Breast epithelium (tissue), 4 donors: ENCODE measurements at regions not wholly inside any gene's neighbourhood (a gene's known extent, or its start where the extent isn't known, plus 50 kb on each side); places are given as distances from the start of the nearest gene placed in this dataset.

Experiments used
- DNase-seq, 2 donors: peaks; one replicate each; pipeline ENCODE4 v3.0.0-alpha.2; 2019; ENCODE audit warnings: low spot score in 2 of 2
- H3K27ac ChIP-seq, 2 donors: fragments of 200-600 bp; sonication (generic) in 1 of 2; one replicate each; pipeline ENCODE4 v1.5.1; 2016 to 2019; ENCODE audit warnings: mild to moderate bottlenecking in 1 of 2
- H3K27me3 ChIP-seq, 2 donors: fragments of 200-600 bp; sonication (generic) in 1 of 2; one replicate each; pipeline versions ENCODE4 v1.5.1 to v1.6.0; 2017 to 2019; ENCODE audit warnings: control low read depth in 1 of 2, mild to moderate bottlenecking in 1 of 2
- H3K36me3 ChIP-seq: fragments of 200-600 bp; one replicate; pipeline ENCODE4 v1.5.1; 2019
- H3K4me1 ChIP-seq, 2 donors: fragments of 200-600 bp; sonication (generic); one replicate each; pipeline ENCODE4 v1.5.1; 2016 to 2019; ENCODE audit warnings: control low read depth in 1 of 2
- H3K4me3 ChIP-seq, 3 donors: fragments of 200-600 bp; sonication (generic); 1 replicate in 2 of 3; 2 replicates in 1 of 3; pipeline ENCODE4 v1.5.1; 2016 to 2019; ENCODE audit warnings: mild to moderate bottlenecking in 3 of 3, moderate library complexity in 2 of 3
- H3K9me3 ChIP-seq, 2 donors: fragments of 200-600 bp; sonication (generic) in 1 of 2; one replicate each; pipeline ENCODE4 v1.5.1; 2016 to 2019; ENCODE audit warnings: control low read depth in 1 of 2
- POLR2A ChIP-seq: fragments of 450-650 bp; IDR thresholded peaks from one replicate; pipeline ENCODE4 v1.6.1; 2016; ENCODE audit warnings: antibody characterized with exemption, mild to moderate bottlenecking, moderate library complexity
- POLR2AphosphoS5 ChIP-seq, 3 donors: sonication (generic); formaldehyde crosslinking; IDR thresholded peaks; one replicate each; pipeline ENCODE4 v1.6.1; 2017; ENCODE audit warnings: antibody characterized with exemption in 3 of 3
- intact Hi-C: fragments of 100-400 bp; cut with DNase I; formaldehyde crosslinking; loops from one replicate; pipeline ENCODE4 v1.15.1; 2023; ENCODE audit warnings: low total_unique reads
- TF ChIP-seq, protein P1 (sequence below), 3 donors: fragments of 450-650 bp; IDR thresholded peaks; one replicate each; pipeline ENCODE4 v1.5.1; 2016 to 2017; ENCODE audit warnings: antibody characterized with exemption in 3 of 3, mild to moderate bottlenecking in 3 of 3, moderate library complexity in 3 of 3

DNA sequence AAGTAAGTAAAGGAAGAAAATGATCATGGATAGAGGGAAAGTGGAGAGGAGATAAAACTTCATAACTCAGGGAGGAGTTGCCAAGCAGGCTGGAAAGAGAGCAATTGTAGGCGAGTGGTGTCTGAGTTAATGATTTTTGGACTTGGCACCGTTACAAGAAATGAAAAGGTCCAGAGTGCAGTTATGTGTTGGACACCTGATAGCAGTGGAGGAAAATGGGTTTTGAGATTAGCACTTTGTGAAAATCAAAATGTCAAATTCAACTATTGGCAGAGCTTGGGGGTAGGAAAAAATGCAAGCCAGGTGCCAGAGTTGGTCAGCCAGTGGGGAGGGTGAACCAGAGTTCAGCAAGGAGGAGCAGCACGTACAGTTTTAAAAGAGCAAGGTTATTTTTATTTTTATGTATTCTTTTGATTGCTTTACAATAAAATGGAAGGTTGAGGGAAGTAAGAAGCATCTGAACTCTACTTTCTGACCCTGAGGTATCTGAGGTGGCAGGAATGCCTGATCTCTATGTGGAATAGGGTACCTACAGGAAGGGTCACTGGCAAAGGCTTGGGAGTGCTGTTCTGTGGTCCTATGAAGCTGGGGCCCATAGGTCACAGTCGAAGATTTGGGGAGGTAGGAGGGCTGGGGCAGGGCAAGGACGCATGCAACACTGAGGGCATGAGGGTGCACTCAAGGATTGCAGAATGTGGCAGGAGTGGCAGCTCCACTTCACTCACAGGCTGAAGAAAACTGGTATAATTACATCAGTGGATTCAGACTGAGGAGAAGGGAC, 127.5 kb downstream of the CD8B2 start:
- TF ChIP-seq POLR2A: no peak
- no peak for TF ChIP-seq POLR2AphosphoS5 (IDR thresholded peaks at IDR 0.05)
- TF ChIP-seq, protein P1, sequence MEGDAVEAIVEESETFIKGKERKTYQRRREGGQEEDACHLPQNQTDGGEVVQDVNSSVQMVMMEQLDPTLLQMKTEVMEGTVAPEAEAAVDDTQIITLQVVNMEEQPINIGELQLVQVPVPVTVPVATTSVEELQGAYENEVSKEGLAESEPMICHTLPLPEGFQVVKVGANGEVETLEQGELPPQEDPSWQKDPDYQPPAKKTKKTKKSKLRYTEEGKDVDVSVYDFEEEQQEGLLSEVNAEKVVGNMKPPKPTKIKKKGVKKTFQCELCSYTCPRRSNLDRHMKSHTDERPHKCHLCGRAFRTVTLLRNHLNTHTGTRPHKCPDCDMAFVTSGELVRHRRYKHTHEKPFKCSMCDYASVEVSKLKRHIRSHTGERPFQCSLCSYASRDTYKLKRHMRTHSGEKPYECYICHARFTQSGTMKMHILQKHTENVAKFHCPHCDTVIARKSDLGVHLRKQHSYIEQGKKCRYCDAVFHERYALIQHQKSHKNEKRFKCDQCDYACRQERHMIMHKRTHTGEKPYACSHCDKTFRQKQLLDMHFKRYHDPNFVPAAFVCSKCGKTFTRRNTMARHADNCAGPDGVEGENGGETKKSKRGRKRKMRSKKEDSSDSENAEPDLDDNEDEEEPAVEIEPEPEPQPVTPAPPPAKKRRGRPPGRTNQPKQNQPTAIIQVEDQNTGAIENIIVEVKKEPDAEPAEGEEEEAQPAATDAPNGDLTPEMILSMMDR (IDR thresholded peaks at IDR 0.05): no peak
- Histone ChIP-seq H3K9me3 (peaks cover 4 to 19% of the 10 kb centered on the region in 2 donors), H3K36me3 (no peaks in the 10 kb centered on the region), H3K27me3 (no peaks in the 10 kb centered on the region), H3K27ac (no peak overlapping the region), H3K4me3 (no peak overlapping the region), H3K4me1 (no peaks in the 10 kb centered on the region)
- intact Hi-C loops: no loop called here
- no peak for DNase-seq

GRCh38 chr2:106618614-106619013, 131.4 kb downstream of the CD8B2 start:
- no peak for DNase-seq
- Histone ChIP-seq H3K9me3 (peaks cover 0 to 8% of the 10 kb centered on the region in 2 donors), H3K27ac (no peak overlapping the region), H3K27me3 (no peaks in the 10 kb centered on the region), H3K4me1 (no peaks in the 10 kb centered on the region), H3K36me3 (no peaks in the 10 kb centered on the region), H3K4me3 (no peak overlapping the region)
- TF ChIP-seq POLR2AphosphoS5 (IDR thresholded peaks at IDR 0.05): no peak
- TF ChIP-seq, protein P1 (IDR thresholded peaks at IDR 0.05): no peak
- no peak for TF ChIP-seq POLR2A
- intact Hi-C loops: no loop called here

DNA sequence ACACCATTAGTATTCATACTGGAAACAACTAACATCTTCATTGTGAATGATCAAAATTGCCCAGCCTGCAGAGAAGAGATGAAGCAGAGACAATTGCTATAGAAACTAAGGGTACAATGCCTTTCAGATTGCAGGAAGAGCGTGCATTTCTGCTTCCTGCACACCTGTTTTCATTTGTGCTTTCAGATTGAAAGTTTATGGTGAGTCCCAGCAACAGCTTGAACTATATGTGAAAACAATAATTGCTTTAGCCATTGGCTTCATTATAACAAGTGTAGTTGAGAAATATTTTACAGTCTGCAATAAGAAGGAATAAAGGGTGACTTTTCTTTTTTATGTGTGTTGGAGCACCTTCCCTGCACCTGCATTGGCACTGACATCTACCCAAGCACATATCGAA, 136.3 kb downstream of the CD8B2 start:
- DNase-seq: no peak
- H3K4me3 ChIP-seq: no peak overlapping the region
- intact Hi-C loops: no loop called here
- peaks cover 3 to 9% of the 10 kb centered on the region in 2 donors for H3K9me3 ChIP-seq
- peaks cover 0 to 4% of the 10 kb centered on the region in 2 donors for H3K27me3 ChIP-seq
- H3K4me1 ChIP-seq: no peaks in the 10 kb centered on the region
- H3K27ac ChIP-seq: no peak overlapping the region
- TF ChIP-seq, protein P1 (IDR thresholded peaks at IDR 0.05): no peak
- TF ChIP-seq POLR2A: no peak
- no peak for TF ChIP-seq POLR2AphosphoS5 (IDR thresholded peaks at IDR 0.05)
- H3K36me3 ChIP-seq: no peaks in the 10 kb centered on the region

- Histone ChIP-seq H3K27me3 (peaks cover 0 to 4% of the 10 kb centered on the region in 2 donors), H3K4me1 (no peaks in the 10 kb centered on the region), H3K36me3 (no peaks in the 10 kb centered on the region), H3K9me3 (peaks cover 5 to 10% of the 10 kb centered on the region in 2 donors), H3K4me3 (no peak overlapping the region), H3K27ac (no peak overlapping the region)
- intact Hi-C loops: no loop called here
- TF ChIP-seq, protein P1 (IDR thresholded peaks at IDR 0.05): no peak
- TF ChIP-seq POLR2AphosphoS5 (IDR thresholded peaks at IDR 0.05) (no peak), POLR2A (no peak)
- DNase-seq: no peak
Measured at GRCh38 chr2:106624787-106625380, 137.7 kb downstream of the CD8B2 start.

DNA sequence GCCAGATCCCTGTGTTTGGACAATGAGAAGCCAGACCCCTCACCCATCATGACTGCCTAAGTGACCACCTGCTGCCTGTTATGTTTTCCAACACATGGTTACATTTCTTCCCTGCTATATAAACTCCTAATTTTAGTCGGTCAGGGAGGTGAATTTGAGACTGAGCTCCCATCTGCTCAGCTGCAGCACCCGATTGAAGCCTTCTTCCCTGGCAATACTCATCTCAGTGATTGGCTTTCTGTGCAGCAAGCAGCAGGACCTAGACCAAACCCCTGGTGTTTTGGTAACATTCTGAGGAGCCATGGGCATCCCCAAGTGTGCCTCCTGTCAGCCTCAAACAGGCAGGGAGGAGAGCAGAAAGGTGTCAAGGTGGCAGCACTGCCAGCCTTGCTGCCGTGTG, 141.2 kb downstream of the CD8B2 start:
- Histone ChIP-seq H3K27ac (no peak overlapping the region), H3K9me3 (peaks cover 5 to 10% of the 10 kb centered on the region in 2 donors), H3K4me1 (no peaks in the 10 kb centered on the region), H3K4me3 (no peak overlapping the region), H3K27me3 (peaks cover 0 to 4% of the 10 kb centered on the region in 2 donors), H3K36me3 (no peaks in the 10 kb centered on the region)
- TF ChIP-seq, protein P1 (IDR thresholded peaks at IDR 0.05): no peak
- TF ChIP-seq POLR2A: no peak
- TF ChIP-seq POLR2AphosphoS5 (IDR thresholded peaks at IDR 0.05): no peak
- DNase-seq: no peak
- intact Hi-C loops: no loop called here
